WTC11 (cell line): ENCODE measurements at regions not wholly inside any gene's neighbourhood (a gene's known extent, or its start where the extent isn't known, plus 50 kb on each side); places are given as distances from the start of the nearest gene placed in this dataset.

Source experiments
- ATAC-seq: fragments of 200-7000 bp; cut with Tn5 transposase; 2 replicates; pipeline ENCODE4 v1.10.0; 2021; ENCODE audit warnings: mild to moderate bottlenecking, moderate library complexity
- CTCF ChIA-PET: fragments of 300-600 bp; sonication (Branson Sonifier 250); formaldehyde crosslinking; loops from one replicate; lab custom pipeline; 2021; ENCODE audit warnings: antibody characterized with exemption; lab: Charles Lee
- POLR2A ChIA-PET: fragments of 350-600 bp; sonication (Branson Sonifier 250); formaldehyde crosslinking; loops from one replicate; lab custom pipeline; 2021; ENCODE audit warnings: antibody characterized with exemption; lab: Charles Lee
- DNase-seq: peaks from one replicate; pipeline ENCODE4 v3.0.0; 2021; ENCODE audit warnings: low spot score
- H3K27ac Mint-ChIP-seq: 2 replicates; pipeline ENCODE4 v1.8.0; 2021; ENCODE audit warnings: mixed read lengths
- H3K27me3 Mint-ChIP-seq: 2 replicates; pipeline ENCODE4 v1.8.0; 2021; ENCODE audit warnings: low read depth, mild to moderate bottlenecking, moderate library complexity, mixed read lengths
- H3K36me3 Mint-ChIP-seq: 2 replicates; pipeline ENCODE4 v1.8.0; 2021; ENCODE audit warnings: mixed read lengths
- H3K4me1 Mint-ChIP-seq: 2 replicates; pipeline ENCODE4 v1.8.0; 2022; ENCODE audit warnings: mixed read lengths
- H3K4me3 Mint-ChIP-seq: 2 replicates; pipeline ENCODE4 v1.8.0; 2021; ENCODE audit warnings: mild to moderate bottlenecking, moderate library complexity, mixed read lengths
- H3K9me3 Mint-ChIP-seq: 2 replicates; pipeline ENCODE4 v1.8.0; 2021; ENCODE audit warnings: mixed read lengths
- ARID4B ChIP-seq: sonication (generic); formaldehyde crosslinking; IDR thresholded peaks from 2 replicates; pipeline ENCODE4 v1.8.0; 2023; ENCODE audit warnings: missing genetic modification reagents, mild to moderate bottlenecking, borderline replicate concordance
- ATF6 ChIP-seq: sonication (generic); formaldehyde crosslinking; IDR thresholded peaks from 2 replicates; pipeline ENCODE4 v1.8.1; 2023; ENCODE audit warnings: mild to moderate bottlenecking, missing genetic modification reagents
- CBFB ChIP-seq: sonication (generic); formaldehyde crosslinking; IDR thresholded peaks from 2 replicates; pipeline ENCODE4 v1.8.1; 2022; ENCODE audit warnings: mild to moderate bottlenecking, low read depth, missing genetic modification reagents
- CREM ChIP-seq: sonication (generic); formaldehyde crosslinking; IDR thresholded peaks from 2 replicates; pipeline ENCODE4 v1.8.1; 2022; ENCODE audit warnings: mild to moderate bottlenecking, missing genetic modification reagents, moderate library complexity
- CTCF ChIP-seq: fragments of 200-600 bp; IDR thresholded peaks from 2 replicates; pipeline ENCODE4 v1.8.0; 2022; ENCODE audit warnings: antibody characterized with exemption
- ESRRA ChIP-seq: sonication (generic); formaldehyde crosslinking; IDR thresholded peaks from 2 replicates; pipeline ENCODE4 v1.8.1; 2022; ENCODE audit warnings: mild to moderate bottlenecking, missing genetic modification reagents, borderline replicate concordance
- FOXJ3 ChIP-seq: sonication (generic); formaldehyde crosslinking; IDR thresholded peaks from 2 replicates; pipeline ENCODE4 v1.9.0; 2021; ENCODE audit warnings: missing genetic modification reagents, mild to moderate bottlenecking, borderline replicate concordance
- FOXK1 ChIP-seq: sonication (generic); formaldehyde crosslinking; IDR thresholded peaks from 2 replicates; pipeline ENCODE4 v1.8.0; 2022; ENCODE audit warnings: mild to moderate bottlenecking, moderate library complexity, missing genetic modification reagents
- NFATC4 ChIP-seq: fragments of 250-450 bp; sonication (Bioruptor Pico); IDR thresholded peaks from 2 replicates; pipeline ENCODE4 v1.9.0; 2021; ENCODE audit warnings: mild to moderate bottlenecking
- SMAD3 ChIP-seq: sonication (generic); formaldehyde crosslinking; IDR thresholded peaks from 2 replicates; pipeline ENCODE4 v1.8.0; 2022; ENCODE audit warnings: missing genetic modification reagents, mild to moderate bottlenecking, borderline replicate concordance
- STAT6 ChIP-seq: sonication (generic); formaldehyde crosslinking; conservative IDR thresholded peaks from 2 replicates; pipeline ENCODE4 v1.8.1; 2023; ENCODE audit warnings: mild to moderate bottlenecking, low read depth, missing genetic modification reagents, moderate library complexity
- ZBTB21 ChIP-seq: sonication (generic); formaldehyde crosslinking; IDR thresholded peaks from 2 replicates; pipeline ENCODE4 v1.8.1; 2023; ENCODE audit warnings: mild to moderate bottlenecking, missing genetic modification reagents, borderline replicate concordance
- ZNF121 ChIP-seq: sonication (generic); formaldehyde crosslinking; IDR thresholded peaks from 2 replicates; pipeline ENCODE4 v1.8.0; 2023; ENCODE audit warnings: missing genetic modification reagents

- TF ChIP-seq ARID4B, result no peak
- no peak for TF ChIP-seq STAT6 (CRISPR knock-in tag)
- TF ChIP-seq NFATC4 (CRISPR knock-in tag), result no peak
Measured at GRCh38 chrX:15998350-15998749, 125.0 kb upstream of the GRPR start (continued).

GRCh38 chrX:15989716-15990115, 133.6 kb upstream of the GRPR start:
- Mint-ChIP-seq H3K4me3 (no peak overlapping the region), H3K27ac (no peak overlapping the region), H3K27me3 (peaks cover 3% of the 10 kb centered on the region; the same call in 1 of the 2 replicates), H3K9me3 (peaks cover 19% of the 10 kb centered on the region), H3K36me3 (peaks cover 9% of the 10 kb centered on the region), H3K4me1 (peaks cover 10% of the 10 kb centered on the region)
- ChIA-PET POLR2A (no interaction called here), CTCF (no interaction called here)
- ATAC-seq, result no peak
- TF ChIP-seq ESRRA (CRISPR knock-in tag) (no peak), SMAD3 (CRISPR knock-in tag) (no peak)
- DNase-seq, result no peak

GRCh38 chrX:15988661-15989603, 134.3 kb upstream of the AP1S2 start:
- H3K4me3 Mint-ChIP-seq, result no peak overlapping the region
- DNase-seq (no peak), ATAC-seq (no peak)
- peaks cover 5% of the 10 kb centered on the region for H3K36me3 Mint-ChIP-seq
- H3K27me3 Mint-ChIP-seq, result peaks cover 3% of the 10 kb centered on the region; the same call in 1 of the 2 replicates
- H3K9me3 Mint-ChIP-seq, result peaks cover 11% of the 10 kb centered on the region
- peaks cover 10% of the 10 kb centered on the region for H3K4me1 Mint-ChIP-seq
- no peak overlapping the region for H3K27ac Mint-ChIP-seq
- POLR2A ChIA-PET, result no interaction called here
- CTCF ChIA-PET, result no interaction called here
- TF ChIP-seq ZBTB21, result no peak
- no peak for TF ChIP-seq CBFB (CRISPR knock-in tag)
- no peak for TF ChIP-seq CREM
- no peak for TF ChIP-seq STAT6 (CRISPR knock-in tag)
- TF ChIP-seq FOXJ3 (CRISPR knock-in tag), result no peak
- no peak for TF ChIP-seq ZNF121 (CRISPR knock-in tag)
- no peak for TF ChIP-seq ATF6 (CRISPR knock-in tag)
- no peak for TF ChIP-seq CTCF
- TF ChIP-seq FOXK1, result no peak
